Astrocyte (in vitro differentiated cells and primary cell): ENCODE measurements at regions not wholly inside any gene's neighbourhood (a gene's known extent, or its start where the extent isn't known, plus 50 kb on each side); places are given as distances from the start of the nearest gene placed in this dataset.

ENCODE experiments used
- DNase-seq: peaks from one replicate; pipeline ENCODE4 v3.0.0-alpha.2; 2010; ENCODE audit warnings: low read depth
- FAIRE-seq: peaks from 2 replicates; lab custom pipeline; 2011; peaks lifted over from hg19 to GRCh38; lab: Jason Lieb, UNC
- H2AFZ ChIP-seq: 2 replicates; pipeline ENCODE4 v1.6.0; 2012; ENCODE audit warnings: low read depth, low read length, inconsistent platforms
- H3K27ac ChIP-seq: 2 replicates; pipeline ENCODE4 v1.5.1; 2011; ENCODE audit warnings: low read depth, low read length, inconsistent platforms
- H3K27me3 ChIP-seq: 2 replicates; pipeline ENCODE4 v1.6.0; 2011; ENCODE audit warnings: low read length, inconsistent platforms; ENCODE audit not compliant: insufficient read depth
- H3K36me3 ChIP-seq: 2 replicates; pipeline ENCODE4 v1.5.1; 2011; ENCODE audit warnings: low read length, inconsistent platforms; ENCODE audit not compliant: insufficient read depth
- H3K4me1 ChIP-seq: 2 replicates; pipeline ENCODE4 v1.5.1; 2011; ENCODE audit warnings: low read length, inconsistent platforms; ENCODE audit not compliant: insufficient read depth
- H3K4me2 ChIP-seq: 2 replicates; pipeline ENCODE4 v1.6.0; 2012; ENCODE audit warnings: low read length, inconsistent platforms
- H3K4me3 ChIP-seq: 2 replicates; pipeline ENCODE4 v1.5.1; 2011; ENCODE audit warnings: low read depth, mild to moderate bottlenecking, low read length, inconsistent platforms; ENCODE audit not compliant: insufficient read depth
- H3K79me2 ChIP-seq: 2 replicates; pipeline ENCODE4 v1.6.0; 2012; ENCODE audit warnings: mild to moderate bottlenecking, low read length, inconsistent platforms; ENCODE audit not compliant: insufficient read depth
- H3K9ac ChIP-seq: 2 replicates; pipeline ENCODE4 v1.6.0; 2012; ENCODE audit warnings: mild to moderate bottlenecking, low read length, inconsistent platforms
- H3K9me3 ChIP-seq: 2 replicates; pipeline ENCODE4 v1.5.1; 2012; ENCODE audit warnings: low read depth, mild to moderate bottlenecking, low read length, inconsistent platforms; ENCODE audit not compliant: insufficient read depth
- H4K20me1 ChIP-seq: 2 replicates; pipeline ENCODE4 v1.6.0; 2012; ENCODE audit warnings: low read length, inconsistent platforms; ENCODE audit not compliant: insufficient read depth
- H3K27ac Mint-ChIP-seq: one replicate; pipeline ENCODE4 v1.8.0; 2021; ENCODE audit warnings: mild to moderate bottlenecking, mixed read lengths; ENCODE audit not compliant: unreplicated experiment
- H3K27me3 Mint-ChIP-seq: one replicate; pipeline ENCODE4 v1.8.0; 2021; ENCODE audit warnings: low read depth, mixed read lengths; ENCODE audit not compliant: unreplicated experiment
- H3K36me3 Mint-ChIP-seq: one replicate; pipeline ENCODE4 v1.8.0; 2021; ENCODE audit warnings: low read depth, mixed read lengths; ENCODE audit not compliant: unreplicated experiment
- H3K4me1 Mint-ChIP-seq: one replicate; pipeline ENCODE4 v1.8.0; 2021; ENCODE audit warnings: low read depth, mixed read lengths; ENCODE audit not compliant: unreplicated experiment
- H3K4me3 Mint-ChIP-seq: one replicate; pipeline ENCODE4 v1.8.0; 2021; ENCODE audit warnings: mild to moderate bottlenecking, moderate library complexity, mixed read lengths; ENCODE audit not compliant: unreplicated experiment
- H3K9me3 Mint-ChIP-seq: one replicate; pipeline ENCODE4 v1.8.0; 2021; ENCODE audit warnings: mild to moderate bottlenecking, mixed read lengths; ENCODE audit not compliant: unreplicated experiment
- CTCF ChIP-seq: IDR thresholded peaks from 2 replicates; pipeline ENCODE4 v1.5.1; 2011; ENCODE audit warnings: low read depth, mild to moderate bottlenecking, inconsistent platforms, low read length, moderate library complexity; ENCODE audit not compliant: insufficient read depth
- EZH2 ChIP-seq: IDR thresholded peaks from 2 replicates; pipeline ENCODE4 v1.6.1; 2012; ENCODE audit warnings: mild to moderate bottlenecking, low read length, inconsistent platforms; ENCODE audit not compliant: insufficient read depth

- no peak for FAIRE-seq
- H3K27ac Mint-ChIP-seq: no peak overlapping the region
- no peak overlapping the region for H3K4me2 ChIP-seq
These were observed 99.0 kb upstream of the CDYL start for GRCh38 chr6:4677011-4677750.

GRCh38 chr6:4676016-4676415 is 100.2 kb upstream of the CDYL start:
- Histone ChIP-seq H3K4me1 (no peaks in the 10 kb centered on the region), H4K20me1 (no peaks in the 10 kb centered on the region), H2AFZ (no peak overlapping the region), H3K4me3 (no peak overlapping the region), H3K9ac (no peak overlapping the region), H3K27ac (no peak overlapping the region), H3K27me3 (peaks cover 2% of the 10 kb centered on the region), H3K4me2 (no peak overlapping the region), H3K9me3 (no peaks in the 10 kb centered on the region), H3K79me2 (no peaks in the 10 kb centered on the region), H3K36me3 (no peaks in the 10 kb centered on the region)
- Mint-ChIP-seq H3K9me3 (no peaks in the 10 kb centered on the region), H3K36me3 (no peaks in the 10 kb centered on the region), H3K4me3 (no peak overlapping the region), H3K4me1 (peaks cover 8% of the 10 kb centered on the region), H3K27me3 (peaks cover 15% of the 10 kb centered on the region), H3K27ac (no peak overlapping the region)
- TF ChIP-seq EZH2: no peak
- TF ChIP-seq CTCF: no peak
- FAIRE-seq (no peak), DNase-seq (no peak)

More at GRCh38 chr6:4677011-4677750, 99.0 kb upstream of the CDYL start:
- H3K36me3 ChIP-seq: no peaks in the 10 kb centered on the region
- Mint-ChIP-seq H3K36me3 (no peaks in the 10 kb centered on the region), H3K9me3 (no peaks in the 10 kb centered on the region), H3K27me3 (peaks cover 15% of the 10 kb centered on the region), H3K4me1 (peaks cover 8% of the 10 kb centered on the region), H3K4me3 (no peak overlapping the region)
- no peak for DNase-seq
- H3K27me3 ChIP-seq: peaks cover 2% of the 10 kb centered on the region
- H3K9ac ChIP-seq: no peak overlapping the region
- H3K4me3 ChIP-seq: no peak overlapping the region
- no peaks in the 10 kb centered on the region for H3K4me1 ChIP-seq
- no peaks in the 10 kb centered on the region for H3K79me2 ChIP-seq
- no peak overlapping the region for H3K27ac ChIP-seq
- no peak for TF ChIP-seq CTCF
- TF ChIP-seq EZH2: no peak
- H2AFZ ChIP-seq: no peak overlapping the region
- no peaks in the 10 kb centered on the region for H4K20me1 ChIP-seq
- H3K9me3 ChIP-seq: no peaks in the 10 kb centered on the region

- Mint-ChIP-seq H3K9me3 (peaks cover 3% of the 10 kb centered on the region), H3K27ac (no peak overlapping the region), H3K36me3 (no peaks in the 10 kb centered on the region), H3K27me3 (peaks cover 18% of the 10 kb centered on the region), H3K4me3 (no peak overlapping the region), H3K4me1 (peaks cover 8% of the 10 kb centered on the region)
- DNase-seq (no peak), FAIRE-seq (no peak)
- Histone ChIP-seq H3K9ac (no peak overlapping the region), H3K27ac (no peak overlapping the region), H3K79me2 (no peaks in the 10 kb centered on the region), H3K4me1 (no peaks in the 10 kb centered on the region), H2AFZ (no peak overlapping the region), H3K4me2 (no peak overlapping the region), H4K20me1 (no peaks in the 10 kb centered on the region), H3K27me3 (peaks cover 2% of the 10 kb centered on the region), H3K36me3 (no peaks in the 10 kb centered on the region), H3K4me3 (no peak overlapping the region), H3K9me3 (no peaks in the 10 kb centered on the region)
- no peak for TF ChIP-seq EZH2
- no peak for TF ChIP-seq CTCF
These were observed 101.1 kb upstream of the CDYL start for GRCh38 chr6:4675121-4675520.
